ENCODE measurements at regions not wholly inside any gene's neighbourhood (a gene's known extent, or its start where the extent isn't known, plus 50 kb on each side); places are given as distances from the start of the nearest gene placed in this dataset.

- Histone ChIP-seq H3K36me3 (ENCODE audit: control insufficient read depth, insufficient read depth, low read length) (no peaks in the 10 kb centered on the region), H3K27ac (ENCODE audit: low read depth, low read length) (no peak overlapping the region), H3K9me3 (ENCODE audit: control insufficient read depth, low read length) (peaks cover 41% of the 10 kb centered on the region), H3K4me1 (ENCODE audit: control insufficient read depth, insufficient read depth, low read length) (no peaks in the 10 kb centered on the region), H3K27me3 (ENCODE audit: control insufficient read depth, insufficient read depth, low read length, poor library complexity, severe bottlenecking) (no peaks in the 10 kb centered on the region), H3K9ac (ENCODE audit: extremely low read depth, low read length, poor library complexity, severe bottlenecking) (no peak overlapping the region), H3K4me3 (ENCODE audit: low read length) (no peak overlapping the region)
- Mint-ChIP-seq H3K36me3 (ENCODE audit: low read depth) (no peaks in the 10 kb centered on the region), H3K4me3 (no peak overlapping the region), H3K27ac (no peak overlapping the region), H3K4me1 (peaks cover 8% of the 10 kb centered on the region), H3K9me3 (no peaks in the 10 kb centered on the region), H3K27me3 (ENCODE audit: insufficient read depth) (no peaks in the 10 kb centered on the region)
- 76% methylated on average over 2 of the region's 3 CpGs; no CpG with 5 or more reads in 1 of the 2 experiments for WGBS, 2 experiments (ENCODE audit: insufficient coverage in 1 of 2, insufficient read length in 1 of 2)
- DNase-seq: no peak
- TF ChIP-seq CTCF (conservative IDR thresholded peaks at IDR 0.05): no peak
Observed at GRCh38 chr20:55561259-55561658, 444.1 kb downstream of the CBLN4 start.

- H3K9me3 Mint-ChIP-seq: peaks cover 6% of the 10 kb centered on the region
- Histone ChIP-seq H3K4me1 (ENCODE audit: control insufficient read depth, insufficient read depth, low read length) (no peaks in the 10 kb centered on the region), H3K9me3 (ENCODE audit: control insufficient read depth, low read length) (peaks cover 24% of the 10 kb centered on the region), H3K27me3 (ENCODE audit: control insufficient read depth, insufficient read depth, low read length, poor library complexity, severe bottlenecking) (no peaks in the 10 kb centered on the region), H3K27ac (ENCODE audit: low read depth, low read length) (no peak overlapping the region), H3K36me3 (ENCODE audit: control insufficient read depth, insufficient read depth, low read length) (no peaks in the 10 kb centered on the region), H3K4me3 (ENCODE audit: low read length) (no peak overlapping the region), H3K9ac (ENCODE audit: extremely low read depth, low read length, poor library complexity, severe bottlenecking) (no peak overlapping the region)
- 74 to 100% methylated on average over 1 to 2 of the region's 2 CpGs for WGBS, 2 experiments (ENCODE audit: insufficient coverage in 1 of 2, insufficient read length in 1 of 2)
- H3K27ac Mint-ChIP-seq: no peak overlapping the region
- H3K36me3 Mint-ChIP-seq (ENCODE audit: low read depth): no peaks in the 10 kb centered on the region
- no peaks in the 10 kb centered on the region for H3K4me1 Mint-ChIP-seq
- no peak for DNase-seq
- TF ChIP-seq CTCF (conservative IDR thresholded peaks at IDR 0.05): no peak
- no peaks in the 10 kb centered on the region for H3K27me3 Mint-ChIP-seq (ENCODE audit: insufficient read depth)
- no peak overlapping the region for H3K4me3 Mint-ChIP-seq
Observed at GRCh38 chr20:55557191-55557590, 448.1 kb downstream of the CBLN4 start.

- no peaks in the 10 kb centered on the region for H3K36me3 Mint-ChIP-seq (ENCODE audit: low read depth)
- no peaks in the 10 kb centered on the region for H3K4me1 Mint-ChIP-seq
- DNase-seq: no peak
- no peak overlapping the region for H3K4me3 Mint-ChIP-seq
- H3K27ac ChIP-seq (ENCODE audit: low read depth, low read length): no peak overlapping the region
- H3K27me3 Mint-ChIP-seq (ENCODE audit: insufficient read depth): no peaks in the 10 kb centered on the region
- H3K4me1 ChIP-seq (ENCODE audit: control insufficient read depth, insufficient read depth, low read length): no peaks in the 10 kb centered on the region
- no peak overlapping the region for H3K27ac Mint-ChIP-seq
- H3K4me3 ChIP-seq (ENCODE audit: low read length): no peak overlapping the region
- H3K9ac ChIP-seq (ENCODE audit: extremely low read depth, low read length, poor library complexity, severe bottlenecking): no peak overlapping the region
- H3K9me3 ChIP-seq (ENCODE audit: control insufficient read depth, low read length): peaks cover 32% of the 10 kb centered on the region
- H3K36me3 ChIP-seq (ENCODE audit: control insufficient read depth, insufficient read depth, low read length): no peaks in the 10 kb centered on the region
- H3K27me3 ChIP-seq (ENCODE audit: control insufficient read depth, insufficient read depth, low read length, poor library complexity, severe bottlenecking): no peaks in the 10 kb centered on the region
- TF ChIP-seq CTCF (conservative IDR thresholded peaks at IDR 0.05): no peak
- 89 to 93% methylated on average over 3 to 5 of the region's 5 CpGs for WGBS, 2 experiments (ENCODE audit: insufficient coverage in 1 of 2, insufficient read length in 1 of 2)
- H3K9me3 Mint-ChIP-seq: peaks cover 13% of the 10 kb centered on the region
Observed at GRCh38 chr20:55555075-55555650, 450.2 kb downstream of the CBLN4 start.

Data from endodermal cell (in vitro differentiated cells).